ENCODE measurements at regions not wholly inside any gene's neighbourhood (a gene's known extent, or its start where the extent isn't known, plus 50 kb on each side); places are given as distances from the start of the nearest gene placed in this dataset.
"Not testable (repeated sequence)": the region's sequence is repeated elsewhere in the genome, so short reads cannot be mapped to it uniquely, and the experiment has no call there.

- intact Hi-C loops (cut with DNase I) = no loop called here
- ATAC-seq = no peak
- DNase-seq (ENCODE audit: low spot score) = no peak
Observed at GRCh38 chr3:174529298-174529697, 329.8 kb upstream of the NAALADL2 start.

- ATAC-seq (no peak), DNase-seq (ENCODE audit: low spot score) (no peak)
- intact Hi-C loops (cut with DNase I) = no loop called here
Observed at GRCh38 chr3:174531262-174531982, 327.7 kb upstream of the NAALADL2 start.

- ATAC-seq = no peak
- intact Hi-C loops (cut with DNase I) = no loop called here
- DNase-seq (ENCODE audit: low spot score) = no peak
Observed at GRCh38 chr3:174532216-174532615, 326.9 kb upstream of the NAALADL2 start.

DNA sequence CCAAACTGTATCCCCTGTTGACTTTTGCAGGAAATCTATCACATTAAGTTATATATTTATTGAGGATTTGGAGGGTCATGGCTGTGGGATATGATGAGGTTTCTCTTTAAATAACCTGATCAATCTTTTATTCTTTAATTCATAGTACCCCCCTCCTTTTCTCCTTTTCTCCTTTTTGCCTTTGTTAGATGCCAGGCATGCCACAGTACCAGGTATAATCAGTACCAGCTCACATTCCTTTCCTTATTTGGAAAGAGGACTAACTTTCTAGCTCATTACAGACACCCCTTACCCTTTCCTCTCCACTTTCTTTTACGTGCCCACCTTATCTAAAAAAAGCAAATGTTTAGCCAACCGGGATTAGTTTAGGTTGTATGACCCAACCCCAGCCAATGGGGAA lies 326.4 kb upstream of the NAALADL2 start:
- intact Hi-C loops (cut with DNase I) = no loop called here
- DNase-seq (ENCODE audit: low spot score) (no peak), ATAC-seq (no peak)

DNA sequence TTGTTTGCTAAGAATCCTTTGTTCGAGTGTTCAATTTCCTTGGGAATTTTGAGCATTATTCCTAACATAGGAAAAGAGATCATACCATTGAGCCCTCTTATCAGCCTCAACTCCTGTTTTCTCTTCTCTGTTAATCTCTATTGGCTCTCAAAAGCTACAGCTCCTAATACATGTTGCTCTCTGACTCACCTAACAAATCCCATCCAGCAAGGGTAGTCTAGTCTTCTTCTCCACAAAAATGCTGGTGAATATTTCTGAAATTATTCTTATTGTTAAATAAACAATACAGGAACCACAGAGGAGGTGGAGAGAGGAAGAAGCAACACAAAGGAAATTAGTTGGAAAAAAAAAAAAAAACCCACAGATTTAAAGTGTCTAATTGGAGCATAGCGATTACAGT lies 325.8 kb upstream of the NAALADL2 start:
- ATAC-seq (no peak), DNase-seq (ENCODE audit: low spot score) (no peak)
- intact Hi-C loops (cut with DNase I) = no loop called here

- intact Hi-C loops (cut with DNase I) = no loop called here
- DNase-seq (ENCODE audit: low spot score) (no peak), ATAC-seq (no peak)
Observed at GRCh38 chr3:174536319-174536718, 322.8 kb upstream of the NAALADL2 start.

DNA sequence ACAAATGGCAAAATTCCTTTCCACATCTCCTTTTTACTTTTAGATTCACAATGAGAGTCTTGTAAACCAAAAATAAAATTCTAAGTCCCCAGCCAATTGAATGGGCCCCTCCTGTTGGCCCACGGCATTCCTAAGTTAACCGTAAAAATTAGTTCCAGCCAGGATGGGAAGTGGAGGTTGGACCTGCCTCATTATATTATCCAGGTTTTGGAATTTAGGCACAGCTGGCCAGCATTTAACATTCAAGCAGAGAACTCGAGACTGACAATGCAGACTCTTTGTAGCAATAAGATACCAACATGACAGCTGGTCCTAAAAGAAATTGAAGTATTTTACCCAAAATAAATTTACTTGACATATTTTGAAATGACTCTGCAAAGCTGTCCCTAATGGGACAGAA lies 321.0 kb upstream of the NAALADL2 start:
- no peak for DNase-seq (ENCODE audit: low spot score)
- intact Hi-C loops (cut with DNase I) = no loop called here
- ATAC-seq = no peak

DNA sequence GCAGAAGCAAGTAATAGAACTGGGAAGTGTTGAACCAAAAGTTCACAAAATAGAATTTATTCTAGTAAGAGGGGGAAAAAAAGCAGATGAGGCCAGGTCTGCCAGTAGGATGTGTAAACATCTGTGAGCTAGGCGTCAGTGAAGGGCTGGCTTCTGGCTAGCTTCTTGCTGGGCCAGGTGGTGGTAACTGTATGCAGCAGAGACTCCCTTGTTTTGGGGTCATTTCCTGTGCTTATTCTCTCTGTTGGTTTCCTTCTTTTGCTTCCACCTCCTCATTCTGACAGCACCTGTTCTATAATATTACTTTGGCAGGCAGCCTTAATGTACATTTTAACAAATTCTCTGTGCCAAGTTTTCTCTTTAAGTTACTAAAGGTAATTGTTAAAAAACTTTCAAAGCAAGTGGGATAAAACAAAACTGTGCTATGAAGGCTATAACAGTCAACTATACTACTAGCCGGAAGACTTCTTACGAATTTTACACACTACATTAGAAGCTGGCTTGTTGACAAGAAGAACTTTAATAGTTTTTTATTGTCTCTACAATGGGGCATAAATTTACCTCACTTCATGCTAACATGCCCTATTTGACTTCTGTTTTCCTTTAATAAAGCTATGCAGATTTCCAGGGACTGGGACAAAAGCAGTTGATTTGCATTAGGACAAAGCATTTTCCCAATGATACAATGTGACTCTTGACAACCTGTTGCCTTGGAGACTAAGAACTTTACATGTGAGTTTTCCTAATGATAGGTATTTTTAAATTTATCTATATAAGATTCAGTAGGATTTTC lies 318.8 kb upstream of the NAALADL2 start:
- DNase-seq (ENCODE audit: low spot score) (no peak), ATAC-seq (no peak)
- intact Hi-C loops (cut with DNase I) = no loop called here

- no peak for DNase-seq (ENCODE audit: low spot score)
- intact Hi-C loops (cut with DNase I) = no loop called here
- no peak for ATAC-seq
Observed at GRCh38 chr3:174541708-174542315, 317.3 kb upstream of the NAALADL2 start.

DNA sequence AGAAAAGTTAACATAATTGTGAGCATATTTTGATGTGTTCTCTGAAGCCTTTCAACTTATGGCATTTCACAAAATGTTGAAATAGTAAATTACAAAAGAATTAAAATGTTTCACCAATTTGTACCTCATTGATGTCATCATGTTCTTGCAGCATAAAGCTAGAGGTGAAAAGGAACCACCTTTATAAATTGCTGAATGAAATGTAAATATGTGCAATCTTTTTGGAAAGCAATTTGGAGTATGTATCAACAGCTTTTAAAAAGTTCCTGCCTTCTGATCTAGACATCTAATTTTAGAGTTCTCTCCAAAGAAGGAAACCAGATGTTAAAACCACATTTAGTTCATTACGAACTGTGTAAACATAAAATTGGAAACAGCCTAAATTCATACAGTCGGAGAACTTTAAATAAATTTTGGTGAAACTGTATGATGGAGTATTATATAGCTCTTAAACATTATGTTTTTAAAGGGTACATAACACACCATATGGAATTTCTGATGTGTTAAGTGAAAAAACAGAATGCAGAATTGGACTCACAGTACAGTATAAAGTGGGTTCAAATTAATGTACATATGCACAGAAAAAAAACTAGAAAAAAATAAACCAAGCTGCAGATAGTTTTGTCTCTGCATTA lies 311.2 kb upstream of the NAALADL2 start:
- ATAC-seq = no peak
- DNase-seq (ENCODE audit: low spot score) = no peak
- intact Hi-C loops (cut with DNase I) = no loop called here

- intact Hi-C loops (cut with DNase I) = no loop called here
- DNase-seq (ENCODE audit: low spot score) (no peak), ATAC-seq (no peak)
Observed at GRCh38 chr3:174548841-174549623, 310.1 kb upstream of the NAALADL2 start.

- no peak for DNase-seq (ENCODE audit: low spot score)
- intact Hi-C loops (cut with DNase I) = no loop called here
- no peak for ATAC-seq
Observed at GRCh38 chr3:174581558-174581957, 277.6 kb upstream of the NAALADL2 start.

- no peak for ATAC-seq
- intact Hi-C loops (cut with DNase I) = no loop called here
- no peak for DNase-seq (ENCODE audit: low spot score)
Observed at GRCh38 chr3:174583396-174583795, 275.7 kb upstream of the NAALADL2 start.

GRCh38 chr3:174587137-174587536 lies 272.0 kb upstream of the NAALADL2 start:
- DNase-seq (ENCODE audit: low spot score); intact Hi-C loops (cut with DNase I); ATAC-seq: not testable (repeated sequence)

- ATAC-seq (no peak), DNase-seq (ENCODE audit: low spot score) (no peak)
- intact Hi-C loops (cut with DNase I) = no loop called here
Observed at GRCh38 chr3:174596447-174596982, 262.6 kb upstream of the NAALADL2 start.

- ATAC-seq = no peak
- DNase-seq (ENCODE audit: low spot score) = no peak
- intact Hi-C loops (cut with DNase I) = no loop called here
Observed at GRCh38 chr3:174598885-174599439, 260.2 kb upstream of the NAALADL2 start.

GRCh38 chr3:174613173-174613572 lies 246.0 kb upstream of the NAALADL2 start:
- DNase-seq (ENCODE audit: low spot score) = no peak
- intact Hi-C loops (cut with DNase I) = no loop called here
- ATAC-seq = no peak

- DNase-seq (ENCODE audit: low spot score) = no peak
- no peak for ATAC-seq
- intact Hi-C loops (cut with DNase I) = no loop called here
Observed at GRCh38 chr3:174614036-174614435, 245.1 kb upstream of the NAALADL2 start.
